Caco-2 (cell line): ENCODE measurements at regions not wholly inside any gene's neighbourhood (a gene's known extent, or its start where the extent isn't known, plus 50 kb on each side); places are given as distances from the start of the nearest gene placed in this dataset.

Source experiments
- BruUV-seq: library from RNA; stranded (reverse); fragments of 400-500 nt; replicated peaks from 2 replicates; lab custom pipeline; 2021; lab: Mats Ljungman, UMichigan
- CTCF ChIA-PET: fragments of 300-600 bp; sonication (Branson Sonifier 250); formaldehyde crosslinking; loops from one replicate; lab custom pipeline; 2022; ENCODE audit warnings: antibody characterized with exemption; lab: Charles Lee
- POLR2A ChIA-PET: fragments of 300-600 bp; sonication (Branson Sonifier 250); formaldehyde crosslinking; loops from one replicate; lab custom pipeline; 2022; ENCODE audit warnings: antibody characterized with exemption; lab: Charles Lee
- DNase-seq, 2 experiments: peaks; one replicate each; pipeline versions ENCODE4 v3.0.0 to v3.0.0-alpha.2; 2020 to 2022
- H3K27me3 ChIP-seq: replicated peaks from 2 replicates; pipeline ENCODE4 v1.6.0; 2011; ENCODE audit warnings: low read length; ENCODE audit not compliant: control insufficient read depth, insufficient read depth
- H3K36me3 ChIP-seq: 2 replicates; pipeline ENCODE4 v1.5.1; 2011; ENCODE audit warnings: low read length; ENCODE audit not compliant: control insufficient read depth, insufficient read depth
- H3K4me1 ChIP-seq: fragments of 250-450 bp; sonication (Bioruptor Pico); 2 replicates; pipeline ENCODE4 v1.5.1; 2020; ENCODE audit warnings: mild to moderate bottlenecking
- H3K4me3 ChIP-seq: 2 replicates; pipeline ENCODE4 v1.5.1; 2011; ENCODE audit warnings: low read depth, mild to moderate bottlenecking, control low read depth, low read length
- H3K9me3 ChIP-seq: fragments of 250-450 bp; sonication (Bioruptor Pico); 2 replicates; pipeline ENCODE4 v1.5.1; 2020; ENCODE audit warnings: mild to moderate bottlenecking, moderate library complexity
- H3K27ac Mint-ChIP-seq: one replicate; pipeline ENCODE4 v1.8.0; 2022; ENCODE audit warnings: mixed read lengths; ENCODE audit not compliant: unreplicated experiment
- H3K27me3 Mint-ChIP-seq: one replicate; pipeline ENCODE4 v1.8.0; 2022; ENCODE audit warnings: mixed read lengths; ENCODE audit not compliant: insufficient read depth, unreplicated experiment
- H3K36me3 Mint-ChIP-seq: one replicate; pipeline ENCODE4 v1.8.0; 2022; ENCODE audit warnings: mild to moderate bottlenecking, mixed read lengths; ENCODE audit not compliant: insufficient read depth, unreplicated experiment
- H3K4me1 Mint-ChIP-seq: one replicate; pipeline ENCODE4 v1.8.0; 2022; ENCODE audit warnings: low read depth, mixed read lengths; ENCODE audit not compliant: unreplicated experiment
- H3K4me3 Mint-ChIP-seq: one replicate; pipeline ENCODE4 v1.8.0; 2022; ENCODE audit warnings: mild to moderate bottlenecking, moderate library complexity, mixed read lengths; ENCODE audit not compliant: unreplicated experiment
- H3K9me3 Mint-ChIP-seq: one replicate; pipeline ENCODE4 v1.8.0; 2022; ENCODE audit warnings: mixed read lengths; ENCODE audit not compliant: unreplicated experiment
- CTCF ChIP-seq, 2 experiments: fragments of 200-600 bp in 1 of 2; IDR thresholded peaks; 1 replicate in 1 of 2; 2 replicates in 1 of 2; pipeline versions ENCODE4 v1.5.1 to v1.8.0; 2011 to 2022; ENCODE audit warnings: antibody characterized with exemption in 1 of 2, control low read depth in 1 of 2, inconsistent platforms in 1 of 2, low read depth in 1 of 2, low read length in 1 of 2, mild to moderate bottlenecking in 1 of 2, moderate library complexity in 1 of 2; ENCODE audit not compliant: insufficient read depth in 1 of 2, severe bottlenecking in 1 of 2, unreplicated experiment in 1 of 2
- intact Hi-C: fragments of 100-400 bp; cut with micrococcal nuclease; formaldehyde crosslinking; loops from one replicate; pipeline ENCODE4 v1.10.0; 2022; ENCODE audit not compliant: unreplicated experiment

GRCh38 chr11:109933126-109933525 lies 160.1 kb upstream of the ZC3H12C start:
- ChIA-PET POLR2A (no interaction called here), CTCF (no interaction called here)
- no peaks in the 10 kb centered on the region for H3K4me1 Mint-ChIP-seq
- no peaks in the 10 kb centered on the region for H3K9me3 Mint-ChIP-seq
- Histone ChIP-seq H3K36me3 (no peaks in the 10 kb centered on the region), H3K4me1 (no peaks in the 10 kb centered on the region), H3K27me3 (peaks cover 2% of the 10 kb centered on the region; the same call in 1 of the 2 replicates), H3K9me3 (no peaks in the 10 kb centered on the region), H3K4me3 (no peak overlapping the region)
- no peak for DNase-seq
- no peak overlapping the region for H3K4me3 Mint-ChIP-seq
- no peaks in the 10 kb centered on the region for H3K36me3 Mint-ChIP-seq
- no peak for TF ChIP-seq CTCF (IDR thresholded peaks at IDR 0.05; ENCODE audit: insufficient read depth in 1 of 2, low read depth in 1 of 2, low read length in 1 of 2, severe bottlenecking in 1 of 2, unreplicated experiment in 1 of 2)
- BruUV-seq: no TSS peak
- H3K27ac Mint-ChIP-seq: no peak overlapping the region
- peaks cover 32% of the 10 kb centered on the region for H3K27me3 Mint-ChIP-seq
- intact Hi-C loops: no loop called here

GRCh38 chr11:109934151-109934550 lies 159.0 kb upstream of the ZC3H12C start:
- peaks cover 2% of the 10 kb centered on the region; the same call in 1 of the 2 replicates for H3K27me3 ChIP-seq
- ChIA-PET POLR2A (no interaction called here), CTCF (interaction anchor here (1.4 kb wide), 1 partner anchor 81 kb away, joined by 3 read pairs; no protein-coding TSS in a partner anchor)
- intact Hi-C loops: no loop called here
- no peaks in the 10 kb centered on the region for H3K36me3 Mint-ChIP-seq
- peaks cover 32% of the 10 kb centered on the region for H3K27me3 Mint-ChIP-seq
- H3K9me3 Mint-ChIP-seq: no peaks in the 10 kb centered on the region
- H3K4me3 ChIP-seq: no peak overlapping the region
- no peaks in the 10 kb centered on the region for H3K4me1 Mint-ChIP-seq
- no TSS peak for BruUV-seq
- H3K9me3 ChIP-seq: no peaks in the 10 kb centered on the region
- no peak for TF ChIP-seq CTCF (IDR thresholded peaks at IDR 0.05; ENCODE audit: insufficient read depth in 1 of 2, low read depth in 1 of 2, low read length in 1 of 2, severe bottlenecking in 1 of 2, unreplicated experiment in 1 of 2)
- no peaks in the 10 kb centered on the region for H3K4me1 ChIP-seq
- H3K27ac Mint-ChIP-seq: no peak overlapping the region
- no peak overlapping the region for H3K4me3 Mint-ChIP-seq
- no peak for DNase-seq
- H3K36me3 ChIP-seq: no peaks in the 10 kb centered on the region

GRCh38 chr11:109936661-109937180 lies 156.5 kb upstream of the ZC3H12C start:
- CTCF ChIA-PET: interaction anchor here (1.4 kb wide), 1 partner anchor 84 kb away, joined by 3 read pairs; no protein-coding TSS in a partner anchor

More at GRCh38 chr11:109936661-109937180, 156.5 kb upstream of the ZC3H12C start:
- Mint-ChIP-seq H3K4me1 (no peaks in the 10 kb centered on the region), H3K27me3 (peaks cover 31% of the 10 kb centered on the region), H3K36me3 (no peaks in the 10 kb centered on the region), H3K9me3 (no peaks in the 10 kb centered on the region), H3K4me3 (no peak overlapping the region), H3K27ac (no peak overlapping the region)
- Histone ChIP-seq H3K4me1 (no peaks in the 10 kb centered on the region), H3K4me3 (no peak overlapping the region), H3K36me3 (no peaks in the 10 kb centered on the region), H3K9me3 (no peaks in the 10 kb centered on the region), H3K27me3 (no peaks in the 10 kb centered on the region; the same call in 1 of the 2 replicates)
- intact Hi-C loops: loop anchor here (5.0 kb wide), 1 partner anchor 1239 kb away; no protein-coding TSS in a partner anchor
- no peak for DNase-seq
- no TSS peak for BruUV-seq
- POLR2A ChIA-PET: no interaction called here
- no peak for TF ChIP-seq CTCF (IDR thresholded peaks at IDR 0.05; ENCODE audit: insufficient read depth in 1 of 2, low read depth in 1 of 2, low read length in 1 of 2, severe bottlenecking in 1 of 2, unreplicated experiment in 1 of 2)
